ENCODE measurements at regions not wholly inside any gene's neighbourhood (a gene's known extent, or its start where the extent isn't known, plus 50 kb on each side); places are given as distances from the start of the nearest gene placed in this dataset.

GRCh38 chr12:123046431-123046830 is 66.0 kb downstream of the ARL6IP4 start:
- TF ChIP-seq CTCF (IDR thresholded peaks at IDR 0.05; ENCODE audit: insufficient read depth, low read depth, low read length) (no peak), EZH2 (IDR thresholded peaks at IDR 0.05; ENCODE audit: insufficient read depth, low read length) (no peak)

Measured in astrocyte (in vitro differentiated cells and primary cell).